GM19238 (cell line): ENCODE measurements at regions not wholly inside any gene's neighbourhood (a gene's known extent, or its start where the extent isn't known, plus 50 kb on each side); places are given as distances from the start of the nearest gene placed in this dataset.
"Not testable (repeated sequence)": the region's sequence is repeated elsewhere in the genome, so short reads cannot be mapped to it uniquely, and the experiment has no call there.

ENCODE experiments used
- DNase-seq: peaks from one replicate; pipeline ENCODE4 v3.0.0; 2011; ENCODE audit warnings: low spot score; ENCODE audit not compliant: insufficient read length

DNA sequence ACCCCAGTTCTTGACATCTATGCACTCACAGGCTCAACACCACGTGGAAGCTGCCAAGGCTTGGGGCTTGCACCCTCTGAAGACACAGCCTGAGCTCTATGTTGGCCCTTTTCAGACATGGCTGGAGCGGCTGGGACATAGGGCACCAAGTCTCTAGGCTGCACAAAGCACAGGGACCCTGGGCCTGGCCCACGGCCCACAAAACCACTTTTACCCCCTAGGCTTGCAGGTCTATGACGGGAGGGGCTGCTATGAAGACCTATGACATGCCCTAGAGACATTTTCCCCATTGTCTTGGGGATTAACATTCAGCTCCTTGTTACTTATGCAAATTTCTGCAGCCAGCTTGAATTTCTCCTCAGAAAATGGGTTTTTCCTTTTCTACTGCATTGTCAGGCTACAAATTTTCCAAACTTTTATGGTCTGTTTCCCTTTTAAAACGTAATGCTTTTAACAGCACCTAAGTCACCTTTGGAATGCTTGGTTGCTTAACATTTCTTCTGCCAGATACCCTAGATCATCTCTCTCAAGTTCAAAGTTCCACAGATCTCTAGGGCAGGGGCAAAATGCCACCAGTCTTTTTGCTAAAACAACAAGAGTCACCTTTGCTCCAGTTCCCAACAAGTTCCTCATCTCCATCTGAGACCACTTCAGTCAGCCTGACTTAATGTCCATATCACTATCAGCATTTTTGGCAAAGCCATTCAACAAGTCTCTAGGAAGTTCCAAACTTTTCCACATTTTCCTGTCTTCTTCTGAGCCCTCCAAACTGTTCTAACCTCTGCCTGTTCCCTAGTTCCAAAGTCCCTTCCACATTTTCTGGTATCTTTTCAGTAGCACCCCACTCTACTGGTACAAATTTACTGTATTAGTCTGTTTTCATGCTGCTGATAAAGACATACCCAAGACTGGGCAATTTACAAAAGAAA, 232.1 kb upstream of the IL12A start:
- DNase-seq: not testable (repeated sequence)

DNA sequence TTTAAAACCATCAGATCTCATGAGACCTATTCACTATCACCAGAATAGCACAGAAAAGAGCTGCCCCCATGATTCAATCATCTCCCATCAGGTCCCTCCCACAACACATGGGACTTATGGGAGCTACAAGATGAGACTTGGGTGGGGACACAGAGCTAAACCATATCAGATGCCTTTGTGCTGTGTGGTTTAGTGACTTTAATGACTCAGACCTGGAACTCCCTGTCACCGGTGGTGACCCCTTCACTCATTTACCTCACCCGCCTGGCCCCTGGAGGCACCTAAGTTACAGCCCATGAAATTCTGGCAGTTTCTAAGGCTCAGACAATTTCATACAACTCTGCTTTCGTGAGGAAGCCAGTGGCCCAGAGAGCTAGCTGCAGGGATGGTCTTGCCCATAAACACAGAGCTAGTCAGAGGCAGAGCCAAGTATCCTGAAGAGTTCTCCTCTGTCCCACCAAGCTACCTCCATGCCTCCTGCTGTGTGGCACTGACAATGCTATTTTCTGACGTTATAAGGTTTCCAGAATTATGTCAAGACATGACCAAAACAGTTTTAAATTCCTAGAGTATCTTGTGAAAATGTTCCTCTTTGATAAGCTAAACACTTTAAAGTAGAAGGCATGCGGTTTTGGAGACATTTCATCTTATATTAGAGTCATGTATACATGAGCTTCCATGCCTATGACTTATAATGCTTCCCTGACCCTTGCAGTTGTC, 231.1 kb upstream of the IL12A start:
- DNase-seq: no peak

DNA sequence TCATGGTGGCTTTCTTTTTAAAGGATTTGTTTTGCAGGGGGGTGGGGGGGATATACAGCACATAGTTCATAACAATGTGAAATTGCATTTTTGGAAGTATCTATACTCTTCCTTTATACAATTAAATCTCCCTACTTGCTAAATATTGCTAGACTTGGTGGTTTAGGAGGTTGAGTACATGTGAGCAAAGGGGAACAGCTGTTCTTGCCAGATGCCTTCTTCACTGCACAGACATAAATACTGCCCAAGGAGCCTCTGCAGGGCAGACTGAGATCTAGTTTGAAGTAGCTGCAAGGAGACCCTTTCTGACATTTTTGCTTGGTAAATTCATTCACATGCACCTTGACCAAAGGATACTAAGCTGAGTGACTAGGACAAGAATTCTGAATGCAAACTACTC, 228.6 kb upstream of the IL12A start:
- no peak for DNase-seq

DNA sequence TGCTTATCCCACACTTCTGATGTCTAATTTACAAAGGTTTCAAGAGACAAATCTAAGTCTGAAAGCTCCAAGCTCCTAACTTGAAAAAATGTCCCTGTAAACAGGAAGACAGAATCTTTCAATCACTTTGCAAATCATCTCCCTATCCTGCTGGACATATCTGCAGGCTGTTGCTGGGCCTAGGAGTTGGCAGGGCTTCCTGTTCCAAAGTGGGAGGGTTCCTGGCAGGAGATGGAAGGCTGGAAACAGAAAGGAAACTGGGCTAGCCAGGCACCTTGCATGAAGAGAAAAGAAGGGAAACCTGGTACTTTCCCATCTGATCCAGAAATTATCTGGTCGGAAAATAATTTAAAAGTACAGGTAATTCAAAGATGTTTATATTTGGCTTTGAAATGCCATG, 227.3 kb upstream of the IL12A start:
- DNase-seq: no peak

DNA sequence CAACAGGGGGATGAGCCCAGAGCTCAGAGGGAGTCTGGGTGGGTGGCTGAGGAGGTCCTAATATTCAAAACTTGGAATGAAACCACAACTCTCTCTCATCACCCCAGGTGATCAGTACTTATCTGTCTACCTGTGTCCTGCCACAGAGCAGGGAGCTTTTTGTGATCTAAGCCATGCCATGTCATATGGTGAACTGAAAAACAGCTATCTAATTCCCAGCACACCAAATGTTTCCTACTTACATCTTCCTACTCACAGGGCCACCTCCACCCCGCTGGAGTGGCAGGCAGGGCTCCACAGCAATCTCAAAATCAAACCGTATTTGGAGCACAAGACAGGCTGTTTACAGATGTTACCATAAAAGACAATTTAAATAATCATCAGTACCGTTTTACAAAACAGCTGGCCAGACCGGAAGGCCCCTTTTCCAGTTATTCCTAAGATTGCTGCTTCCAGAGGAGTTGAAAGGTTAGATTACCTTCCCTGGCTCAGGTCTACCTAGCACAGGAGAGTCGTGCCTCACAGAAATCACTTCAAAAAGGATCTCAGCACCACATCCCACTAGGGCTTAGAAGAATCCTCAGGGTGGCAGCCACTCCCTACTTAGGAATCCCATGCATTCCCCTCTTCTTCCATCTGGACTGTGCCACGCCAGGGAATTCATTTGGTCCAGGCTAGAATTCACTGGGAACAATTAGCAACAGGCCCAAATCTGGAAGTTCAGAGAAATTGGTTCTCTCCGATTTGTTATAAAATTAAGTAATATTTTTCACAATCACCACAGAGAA, 226.6 kb upstream of the IL12A start:
- DNase-seq: no peak

DNA sequence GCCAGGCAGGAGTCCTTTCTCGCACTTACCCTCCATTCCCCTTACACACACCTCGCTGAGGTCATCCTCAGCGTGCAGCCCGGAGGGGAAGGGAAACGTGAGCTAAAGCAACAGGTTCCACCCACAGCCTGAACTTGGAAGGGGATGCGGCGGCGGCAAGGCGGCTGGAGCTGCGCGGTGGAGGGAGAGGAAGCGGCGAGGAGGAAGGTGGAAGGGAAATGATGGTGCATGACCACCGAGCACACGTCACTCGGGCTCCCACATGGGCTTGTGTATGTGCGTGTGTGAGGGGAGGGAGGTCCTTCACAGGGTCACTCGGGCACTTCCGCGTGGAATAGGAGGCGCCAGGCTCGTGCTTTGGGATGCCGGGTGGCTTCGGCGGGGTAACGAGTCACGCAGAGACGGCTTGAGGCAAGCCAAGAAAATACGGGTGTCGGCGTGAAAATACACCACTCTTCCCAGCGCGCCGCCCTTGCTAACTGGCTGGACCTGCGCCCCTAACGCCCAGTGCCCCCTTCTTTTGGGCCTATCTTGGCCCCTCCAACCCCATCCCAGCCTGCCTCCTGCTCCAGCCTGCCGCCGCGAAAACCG, 225.5 kb upstream of the IL12A start:
- DNase-seq: no peak

DNA sequence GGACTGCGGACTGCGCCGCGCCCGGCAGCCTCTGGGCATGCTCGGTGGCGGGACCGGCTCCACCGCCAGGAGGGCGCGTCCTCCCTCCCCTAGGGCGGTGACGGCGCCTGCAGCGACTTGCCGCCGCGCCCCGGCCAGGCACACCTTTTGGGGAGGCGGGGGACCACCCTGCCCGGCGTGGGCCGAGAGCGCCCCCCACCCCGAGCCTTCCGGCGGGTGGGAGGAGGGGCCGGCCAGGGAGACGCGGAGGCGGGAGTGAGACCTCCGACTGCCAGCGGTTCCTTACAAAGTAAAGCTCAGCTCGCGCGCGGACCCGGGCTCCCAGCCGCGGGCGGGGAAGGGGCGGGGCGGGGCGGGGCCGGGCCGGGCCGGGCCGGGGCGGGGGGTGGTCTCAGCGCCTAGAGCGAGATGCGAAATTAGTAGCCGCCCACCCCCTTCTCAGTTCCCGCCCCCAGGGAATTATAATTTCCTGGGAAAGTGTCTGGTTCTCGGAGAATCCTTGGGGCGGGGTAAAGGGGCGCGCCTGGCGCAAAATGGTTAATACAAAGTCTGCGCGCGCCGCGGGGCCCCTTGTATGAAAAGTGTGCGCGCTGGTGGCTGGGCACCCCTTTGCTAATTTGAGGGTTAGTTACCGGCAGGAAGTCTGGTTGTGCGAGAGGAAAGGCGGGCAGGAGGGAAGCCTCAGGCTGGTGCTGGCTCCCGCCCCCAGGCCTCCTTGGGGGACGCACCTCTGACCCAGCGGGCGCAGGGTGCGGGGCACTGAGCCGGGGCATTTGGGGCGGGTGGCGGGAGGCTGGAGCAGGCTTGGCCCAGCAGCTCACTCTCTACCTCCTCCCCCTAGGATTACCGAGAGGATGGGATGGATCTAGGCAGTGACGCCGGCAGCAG, 224.8 kb upstream of the IL12A start:
- peak; percentile 53 for DNase-seq

DNA sequence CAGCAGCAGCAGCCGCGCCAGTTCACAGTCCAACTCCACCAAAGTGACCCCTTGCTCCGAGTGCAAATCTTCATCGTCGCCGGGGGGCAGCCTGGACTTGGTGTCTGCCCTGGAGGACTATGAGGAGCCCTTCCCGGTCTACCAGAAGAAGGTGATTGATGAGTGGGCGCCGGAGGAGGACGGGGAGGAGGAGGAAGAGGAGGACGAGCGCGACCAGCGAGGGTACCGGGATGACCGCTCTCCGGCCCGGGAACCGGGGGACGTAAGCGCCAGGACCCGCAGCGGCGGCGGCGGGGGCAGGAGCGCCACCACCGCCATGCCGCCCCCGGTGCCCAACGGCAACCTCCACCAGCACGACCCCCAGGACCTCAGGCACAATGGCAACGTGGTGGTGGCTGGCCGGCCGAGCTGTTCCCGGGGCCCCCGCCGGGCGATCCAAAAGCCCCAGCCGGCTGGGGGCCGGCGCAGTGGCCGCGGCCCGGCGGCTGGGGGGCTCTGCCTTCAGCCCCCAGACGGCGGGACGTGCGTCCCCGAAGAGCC, 224.1 kb upstream of the IL12A start:
- no peak for DNase-seq

DNA sequence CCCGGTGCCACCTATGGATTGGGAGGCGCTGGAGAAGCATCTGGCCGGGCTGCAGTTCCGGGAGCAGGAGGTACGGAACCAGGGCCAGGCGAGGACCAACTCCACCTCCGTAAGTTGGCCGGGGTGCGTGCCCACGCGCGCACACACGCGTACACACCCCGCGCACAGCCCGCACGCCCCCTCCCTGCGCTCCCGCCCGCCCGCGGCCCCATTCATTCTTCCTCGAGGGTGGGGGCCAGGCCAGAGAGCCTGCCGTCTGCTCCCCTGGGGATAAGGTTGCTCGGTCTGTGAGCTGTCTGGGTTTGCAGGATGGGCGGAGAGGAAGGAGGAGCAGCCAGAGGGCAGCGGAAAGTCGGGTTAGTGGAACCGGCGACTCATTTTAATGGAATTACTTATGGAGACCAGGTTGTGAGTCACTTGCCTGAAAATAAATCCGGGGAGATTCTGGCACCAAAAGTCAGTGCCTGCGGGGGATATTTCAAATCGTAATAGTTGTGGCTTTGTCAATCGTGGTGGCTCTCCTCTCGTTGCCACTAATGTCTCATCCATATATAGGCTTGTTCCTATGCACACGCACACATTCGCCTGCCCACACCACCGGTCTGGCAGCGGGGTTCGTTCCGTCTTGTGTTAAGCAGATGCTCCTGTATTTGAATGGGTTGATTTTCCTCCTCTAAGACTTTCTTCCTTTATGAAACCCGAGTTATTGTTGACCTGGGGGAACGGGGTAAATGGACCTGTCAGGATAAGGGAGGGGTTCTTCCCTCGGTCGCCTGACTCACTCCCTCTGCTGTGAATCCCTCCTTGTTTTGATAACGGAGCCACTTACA, 223.4 kb upstream of the IL12A start:
- no peak for DNase-seq

DNA sequence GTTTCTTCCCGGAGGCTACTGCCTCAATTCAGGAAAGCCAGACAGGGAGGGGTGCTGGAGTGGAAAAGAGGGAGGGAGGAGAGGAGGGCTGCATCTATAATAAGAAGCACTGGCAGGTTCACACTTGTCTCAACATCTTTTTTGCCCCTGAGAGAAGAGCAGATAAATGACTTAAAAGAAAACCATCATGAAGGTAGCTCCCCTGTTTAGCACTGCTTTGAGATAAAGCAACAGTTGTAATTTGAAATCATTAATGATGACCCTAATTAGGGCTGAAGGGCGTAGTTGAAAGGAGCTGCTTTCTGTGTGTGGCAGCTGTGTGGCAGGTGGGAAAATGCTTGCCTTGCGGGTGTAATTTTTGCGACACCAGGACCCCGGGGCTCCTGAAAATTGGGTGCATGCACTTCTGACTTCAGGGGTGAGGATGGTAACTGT, 222.8 kb upstream of the IL12A start:
- DNase-seq: no peak

DNA sequence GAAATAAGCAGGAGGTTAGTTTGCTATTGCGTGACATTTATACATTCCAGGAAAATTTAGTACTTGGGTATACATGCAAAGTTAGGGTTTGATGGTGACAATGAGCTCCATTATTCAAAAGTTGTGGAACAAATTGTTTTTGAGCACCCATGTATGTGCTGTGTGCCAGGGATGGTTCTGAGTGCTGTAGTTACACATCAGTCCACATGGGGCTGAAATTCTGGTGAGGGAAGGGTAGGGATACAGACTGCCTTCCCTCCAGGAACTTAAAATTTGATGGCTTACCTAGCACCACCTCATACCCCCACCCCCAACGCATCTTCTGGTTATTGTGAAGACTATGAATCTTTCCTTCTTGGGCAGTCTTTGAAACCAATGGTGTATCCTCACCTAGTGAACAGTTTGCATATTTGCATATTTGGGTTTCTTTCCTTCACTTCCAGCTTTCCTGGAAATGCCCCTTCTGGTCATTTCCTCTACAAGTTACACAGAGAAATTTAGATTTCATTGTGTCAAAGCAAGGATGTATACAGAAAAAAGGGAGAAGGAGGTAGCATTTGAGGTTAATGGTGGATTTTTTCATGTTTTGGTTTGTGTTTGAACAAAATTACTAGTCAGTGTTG, 222.0 kb upstream of the IL12A start:
- no peak for DNase-seq

DNA sequence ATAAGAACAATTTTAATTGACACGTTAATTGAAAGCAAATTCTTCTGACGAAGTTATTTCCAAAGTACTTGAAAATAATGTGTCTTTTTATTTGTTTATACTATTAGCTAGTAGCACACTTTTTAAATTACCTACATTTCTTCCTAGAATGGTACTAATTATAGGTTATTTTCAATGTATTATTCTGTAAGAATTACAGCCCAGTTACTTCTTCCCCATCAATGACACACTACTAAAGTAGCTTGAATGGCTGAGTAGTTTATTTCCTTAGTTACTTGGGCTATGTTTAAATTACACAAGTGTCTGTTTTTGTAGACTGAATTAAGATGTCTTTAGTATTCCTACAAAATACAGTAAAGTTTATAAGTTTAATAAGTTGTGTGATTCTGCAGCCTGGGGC, 217.6 kb upstream of the IL12A start:
- no peak for DNase-seq

DNA sequence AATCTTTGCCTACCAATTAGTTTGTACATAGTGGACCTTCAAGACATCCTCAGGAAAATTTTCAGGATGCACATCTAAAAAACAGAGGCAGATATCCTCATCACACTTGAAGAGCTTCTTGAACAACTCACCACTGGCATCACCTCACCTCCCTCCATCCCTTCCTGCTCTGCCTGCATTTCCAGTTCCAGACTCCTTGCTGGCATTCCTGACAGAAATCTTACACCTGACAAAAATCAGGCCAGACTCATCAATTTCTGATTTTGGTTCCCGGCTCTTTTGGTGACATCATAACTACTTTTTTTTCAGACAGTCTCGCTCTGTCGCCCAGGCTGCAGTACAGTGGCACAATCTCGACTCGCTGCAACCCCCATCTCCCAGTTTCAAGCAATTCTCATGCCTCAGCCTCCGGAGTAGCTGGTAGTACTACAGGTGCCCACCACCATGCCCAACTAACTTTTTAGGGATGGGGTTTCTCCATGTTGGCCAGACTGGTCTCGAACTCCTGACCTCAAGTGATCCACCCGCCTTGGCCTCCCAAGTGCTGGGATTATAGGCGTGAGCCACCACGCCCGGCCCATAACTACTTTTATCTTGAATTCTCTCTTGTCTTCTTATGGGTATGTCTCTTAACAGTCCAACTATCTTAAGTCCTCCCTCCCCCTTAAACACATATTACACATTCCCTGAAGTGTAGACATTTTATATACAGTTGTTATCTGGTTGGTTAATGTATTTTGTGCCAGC, 216.6 kb upstream of the IL12A start:
- DNase-seq: no peak

DNA sequence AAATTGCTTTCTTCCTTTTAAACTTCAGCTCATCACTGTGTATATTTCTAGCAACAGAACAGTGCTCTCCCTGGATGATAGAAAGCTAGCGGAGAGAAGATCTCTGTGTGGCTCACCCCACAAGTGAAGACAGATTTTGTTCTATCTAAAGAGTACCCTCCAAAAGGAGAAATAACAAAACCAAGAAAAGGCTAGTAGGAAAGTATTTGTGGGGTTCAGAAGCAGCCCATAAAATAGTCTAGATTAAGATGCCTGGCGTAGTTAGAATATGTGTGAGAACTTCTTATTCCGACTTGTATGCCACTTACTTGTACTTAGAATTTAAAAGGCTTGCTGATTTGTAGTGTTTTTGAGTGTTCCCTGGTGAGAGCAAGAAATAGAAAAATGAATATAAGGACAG, 214.9 kb upstream of the IL12A start:
- DNase-seq: no peak

DNA sequence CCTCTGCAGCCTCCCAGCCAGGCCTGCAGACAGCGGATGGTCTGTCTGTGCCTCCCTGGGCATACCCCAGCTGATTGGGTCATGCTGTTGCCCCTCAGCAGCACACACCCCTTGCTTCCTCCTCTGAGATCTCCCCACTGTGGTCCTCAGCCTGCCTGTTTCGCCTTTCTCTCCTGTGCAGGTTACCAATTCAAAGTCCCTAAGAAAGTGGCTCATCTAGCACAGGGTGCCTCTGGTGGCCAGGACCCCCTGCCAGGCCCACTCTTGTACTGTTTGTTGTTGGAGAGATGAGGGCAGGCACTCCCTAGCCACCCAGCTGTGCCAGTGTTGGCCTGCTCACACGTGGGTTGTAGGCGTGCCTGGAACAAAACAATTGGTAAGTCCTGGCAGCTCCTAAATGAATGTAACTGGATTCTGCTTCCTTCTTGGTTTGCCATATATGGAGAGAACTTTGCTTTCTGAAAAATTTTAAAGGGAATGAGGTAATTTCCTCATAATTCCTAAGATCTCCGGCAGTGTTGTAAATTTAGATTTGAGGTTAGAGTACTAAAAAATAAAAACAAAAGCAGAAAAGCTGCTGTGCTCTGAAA, 213.2 kb upstream of the IL12A start:
- no peak for DNase-seq

DNA sequence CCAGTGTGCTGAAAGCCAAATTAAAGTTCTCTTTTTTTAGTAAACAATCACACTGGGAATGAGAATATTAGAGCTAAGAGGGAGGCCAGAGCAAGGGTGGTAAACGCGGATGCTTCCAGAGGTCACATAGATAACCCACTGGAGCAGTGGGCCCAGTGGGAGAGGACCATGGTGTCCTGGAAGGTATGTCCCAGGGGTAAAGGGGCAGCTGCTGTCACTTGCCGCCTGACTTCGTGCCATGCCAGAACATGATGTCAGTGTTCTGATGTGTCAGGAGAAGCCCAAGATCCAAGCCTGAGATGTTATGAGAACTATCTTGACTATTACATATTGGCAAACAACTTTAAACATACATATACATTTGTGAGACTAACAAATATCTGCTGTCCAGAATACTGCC, 211.9 kb upstream of the IL12A start:
- no peak for DNase-seq

DNA sequence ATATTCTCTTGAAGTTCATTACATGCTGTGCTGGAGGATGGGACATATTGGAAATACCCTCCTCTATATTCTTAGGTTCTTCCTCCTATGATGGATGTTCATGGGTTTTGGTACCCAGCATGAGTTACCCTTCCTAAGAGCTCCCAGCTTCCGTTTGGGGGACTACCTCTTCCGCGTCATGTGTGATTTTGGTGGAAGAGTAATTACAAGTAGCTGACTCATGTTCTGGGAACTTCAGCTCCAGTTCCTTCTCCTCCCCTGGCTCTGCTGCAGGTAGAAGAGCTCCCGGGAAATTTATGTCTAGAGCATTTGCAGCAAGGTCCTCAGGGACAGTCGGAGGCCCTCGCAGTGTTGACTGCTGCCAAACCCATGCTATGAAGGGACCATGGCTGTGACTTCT, 208.8 kb upstream of the IL12A start:
- DNase-seq: no peak

DNA sequence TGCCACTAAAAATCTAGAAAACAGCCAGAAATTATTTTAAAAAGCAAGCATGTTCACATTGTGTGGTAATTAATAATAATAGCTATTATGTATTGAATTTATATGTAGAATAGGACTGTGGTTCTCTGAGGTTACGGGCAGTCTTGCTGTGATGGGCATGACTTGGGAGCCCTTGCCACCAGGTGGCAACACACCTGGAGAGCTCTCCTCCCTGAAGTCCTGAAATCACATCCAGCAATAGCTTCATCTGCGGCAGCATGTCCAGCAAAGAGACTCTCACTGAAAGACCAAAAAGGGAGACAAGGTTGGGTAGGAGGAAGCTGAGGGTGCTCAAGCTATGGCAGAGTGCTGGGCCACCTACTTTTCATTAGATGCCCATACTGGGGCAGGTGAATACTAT, 206.8 kb upstream of the IL12A start:
- DNase-seq: no peak
